Activated CD8-positive, alpha-beta memory T cell treated with anti-CD3 and anti-CD28 coated beads, Interleukin-2, amount 50 U/mL, for 4 hours (primary cell): ENCODE measurements at regions not wholly inside any gene's neighbourhood (a gene's known extent, or its start where the extent isn't known, plus 50 kb on each side); places are given as distances from the start of the nearest gene placed in this dataset.

Experiments used
- DNase-seq: peaks from one replicate; pipeline ENCODE4 v3.0.0-alpha.2; 2020

GRCh38 chr11:128212324-128212723 is 375.0 kb downstream of the ETS1 start:
- no peak for DNase-seq

DNA sequence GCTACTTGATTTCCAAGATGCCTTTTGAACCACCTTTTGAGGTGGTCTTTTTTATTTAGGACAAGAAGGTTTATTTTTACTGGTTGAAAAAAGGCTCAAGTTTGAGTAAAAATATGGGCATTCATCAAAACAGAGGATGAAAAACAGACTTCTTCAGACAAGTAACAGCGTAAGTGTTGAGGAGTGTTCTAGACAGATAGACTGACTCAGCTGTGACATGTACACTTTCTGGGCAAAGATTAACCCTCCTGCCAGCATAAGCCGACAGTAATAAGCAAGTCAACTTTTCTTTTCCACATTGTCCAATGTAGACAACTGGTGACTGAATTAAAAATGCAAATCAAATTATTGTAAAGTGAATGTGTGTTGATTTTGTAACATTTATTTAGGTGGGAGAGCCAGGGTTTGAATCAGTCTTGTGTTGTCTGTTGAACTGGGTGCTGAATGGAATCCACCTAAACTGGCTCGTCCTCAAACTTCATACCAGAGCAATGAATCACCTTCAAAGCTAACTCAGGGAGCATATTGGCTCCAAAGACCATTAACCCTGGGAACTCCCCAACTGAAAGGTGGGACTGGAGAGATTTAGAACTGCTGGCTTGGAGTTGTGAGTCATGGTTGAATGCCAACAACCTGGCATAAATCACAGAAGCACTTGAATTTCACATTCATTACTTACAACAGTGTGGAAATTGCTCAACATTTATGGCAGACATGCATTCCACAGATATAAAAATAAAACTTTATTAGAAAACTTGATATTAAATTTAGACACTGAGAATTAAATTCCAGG is 377.0 kb downstream of the ETS1 start:
- DNase-seq, result no peak

- no peak for DNase-seq
Measured at GRCh38 chr11:128209138-128209435, 378.3 kb downstream of the ETS1 start.

GRCh38 chr11:128208329-128209137 is 378.8 kb downstream of the ETS1 start:
- no peak for DNase-seq

DNA sequence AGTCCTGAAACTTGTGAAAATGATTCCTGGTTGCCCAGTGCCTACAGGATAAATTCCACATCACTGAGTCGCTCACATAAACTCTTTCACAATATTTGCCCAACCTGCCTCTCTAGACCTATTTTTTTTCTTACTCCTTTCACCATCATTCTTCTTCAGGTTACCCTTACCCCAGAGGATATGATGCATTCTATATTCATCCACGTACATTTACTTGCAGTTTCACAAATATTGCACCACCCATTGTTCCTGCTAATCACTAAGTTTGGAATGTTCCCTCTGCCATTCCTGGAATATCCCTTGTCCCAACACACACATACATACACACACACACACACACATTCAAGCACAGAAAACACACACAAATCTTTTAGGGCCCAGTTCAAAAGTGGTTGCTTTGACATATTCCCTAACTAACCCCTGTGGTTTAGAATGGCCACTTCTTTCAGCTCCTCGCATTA is 379.5 kb downstream of the ETS1 start:
- DNase-seq, result no peak

- DNase-seq, result no peak
Measured at GRCh38 chr11:128206461-128206860, 380.9 kb downstream of the ETS1 start.

- DNase-seq, result no peak
Measured at GRCh38 chr11:128205796-128206195, 381.6 kb downstream of the ETS1 start.

DNA sequence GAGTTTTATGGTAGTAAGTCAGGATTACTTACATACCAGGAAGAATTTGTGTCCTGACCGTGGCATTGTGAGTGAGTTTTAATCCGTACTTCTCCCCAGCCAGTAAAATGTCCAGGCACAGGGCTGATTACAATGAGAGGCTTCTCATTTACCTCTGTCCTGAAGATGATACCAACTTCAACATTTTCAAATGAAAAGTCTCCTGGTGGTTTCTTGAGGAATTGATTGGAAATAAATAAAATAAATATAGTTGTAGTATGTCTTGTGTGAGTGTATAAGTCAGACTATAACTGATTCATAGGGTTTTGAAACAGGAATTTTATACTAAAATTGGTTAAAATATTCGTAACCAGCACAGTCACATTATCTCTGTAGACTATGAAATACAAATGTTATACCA is 382.5 kb downstream of the ETS1 start:
- DNase-seq, result no peak

DNA sequence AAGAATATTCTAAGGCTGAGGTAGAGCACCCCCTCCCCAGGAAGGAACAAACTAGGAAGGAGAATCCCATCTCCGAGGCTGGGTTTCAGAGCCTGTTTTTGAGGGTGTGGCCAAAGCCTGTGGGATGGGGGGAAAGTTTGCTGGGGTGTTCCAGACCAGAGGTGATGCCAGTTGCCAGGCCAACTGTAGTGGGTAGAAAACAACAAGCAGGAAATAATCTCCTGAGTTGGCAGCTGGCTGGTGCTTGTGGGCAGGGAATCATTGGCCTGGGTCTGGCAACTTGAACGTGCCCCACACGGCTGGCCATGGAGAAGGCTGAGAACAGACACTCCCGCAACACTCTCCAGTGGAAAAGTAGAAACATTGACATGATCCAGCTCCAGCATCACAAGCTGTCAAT is 385.6 kb downstream of the ETS1 start:
- no peak for DNase-seq

DNA sequence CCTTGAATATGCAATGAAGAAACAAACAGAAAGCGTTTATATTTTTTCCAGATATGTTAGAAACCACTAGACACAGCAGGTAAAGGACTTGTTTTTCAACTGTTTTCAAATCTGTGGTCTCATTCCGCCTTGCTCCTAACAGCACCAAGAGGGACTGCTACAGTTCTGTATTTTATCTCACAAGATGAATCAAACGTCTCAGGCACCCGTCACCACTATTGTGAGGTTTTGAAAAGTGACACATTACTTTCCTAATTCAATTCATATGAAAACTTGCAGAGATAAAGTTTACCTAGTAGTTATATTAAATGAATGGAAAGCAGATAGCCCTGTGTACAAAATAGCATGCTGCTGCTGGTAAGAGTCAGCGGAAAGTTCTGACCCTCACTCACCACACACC is 386.3 kb downstream of the ETS1 start:
- no peak for DNase-seq

DNA sequence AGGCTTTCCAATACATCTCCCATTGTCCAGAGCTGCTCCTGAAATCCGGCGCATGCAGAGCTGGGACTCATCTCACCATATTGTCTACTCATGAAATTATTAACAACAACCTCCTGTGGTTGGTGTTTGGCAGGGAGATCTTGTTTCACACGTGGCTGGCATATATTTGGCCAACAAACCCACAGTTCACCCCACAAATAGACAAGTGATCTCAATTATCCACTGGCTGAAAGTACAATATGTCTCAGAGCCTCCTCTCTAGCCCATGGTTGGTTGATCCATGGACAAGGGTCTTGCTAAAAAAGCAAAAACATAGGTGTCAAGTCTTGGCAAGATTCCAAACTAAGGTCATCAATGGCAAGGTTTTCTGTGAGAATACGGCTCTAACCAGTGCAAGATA is 386.9 kb downstream of the ETS1 start:
- DNase-seq, result no peak

DNA sequence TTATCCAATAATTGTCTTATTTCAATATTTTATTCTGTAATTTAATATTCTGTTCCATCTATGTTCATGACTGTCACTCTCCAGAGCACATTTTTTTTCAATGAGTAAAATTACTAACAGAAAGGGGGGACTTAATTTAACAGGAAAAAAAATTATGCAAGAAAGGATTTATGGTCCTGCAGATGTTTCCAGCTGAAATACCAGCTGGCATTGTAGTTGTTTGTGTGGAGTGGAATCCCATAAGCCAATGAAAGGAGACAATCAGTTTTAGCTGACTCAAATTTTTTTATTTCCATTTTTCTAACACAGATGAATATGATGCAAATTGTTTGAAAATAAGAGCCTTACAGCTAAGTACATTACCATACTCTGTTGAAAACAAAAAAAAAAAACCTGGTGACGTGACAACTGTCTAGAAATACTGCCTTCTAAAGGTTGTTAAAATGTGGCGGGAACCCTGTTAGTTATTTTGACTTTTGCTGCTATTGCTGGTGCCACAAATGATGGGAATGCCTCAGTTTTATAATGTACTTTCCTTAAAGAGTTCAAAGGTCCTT is 389.1 kb downstream of the ETS1 start:
- no peak for DNase-seq

- no peak for DNase-seq
Measured at GRCh38 chr11:128196235-128196634, 391.1 kb downstream of the ETS1 start.

GRCh38 chr11:128195756-128196155 is 391.6 kb downstream of the ETS1 start:
- no peak for DNase-seq

GRCh38 chr11:128195057-128195751 is 392.2 kb downstream of the ETS1 start:
- peak; percentile 23 for DNase-seq

DNA sequence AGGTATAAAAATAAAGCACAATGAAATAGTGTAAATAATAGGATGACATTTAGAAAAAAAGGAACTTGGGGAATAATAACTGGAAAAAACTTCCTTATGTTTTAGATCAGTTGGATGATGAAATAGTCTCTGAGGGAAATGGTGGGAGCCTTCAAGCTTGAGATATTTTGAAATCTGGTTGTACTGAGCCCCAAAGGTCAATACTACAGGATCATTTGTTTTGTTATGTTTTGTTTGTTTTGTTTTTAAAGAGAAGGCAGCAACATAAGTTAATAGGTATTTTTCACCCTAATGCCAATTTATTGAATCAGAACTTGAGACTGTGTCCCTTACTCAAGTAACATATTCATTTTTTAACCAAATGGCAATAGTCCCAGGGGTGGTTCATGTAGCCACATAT is 393.1 kb downstream of the ETS1 start:
- no peak for DNase-seq

- DNase-seq, result no peak
Measured at GRCh38 chr11:128193615-128194014, 393.7 kb downstream of the ETS1 start.

DNA sequence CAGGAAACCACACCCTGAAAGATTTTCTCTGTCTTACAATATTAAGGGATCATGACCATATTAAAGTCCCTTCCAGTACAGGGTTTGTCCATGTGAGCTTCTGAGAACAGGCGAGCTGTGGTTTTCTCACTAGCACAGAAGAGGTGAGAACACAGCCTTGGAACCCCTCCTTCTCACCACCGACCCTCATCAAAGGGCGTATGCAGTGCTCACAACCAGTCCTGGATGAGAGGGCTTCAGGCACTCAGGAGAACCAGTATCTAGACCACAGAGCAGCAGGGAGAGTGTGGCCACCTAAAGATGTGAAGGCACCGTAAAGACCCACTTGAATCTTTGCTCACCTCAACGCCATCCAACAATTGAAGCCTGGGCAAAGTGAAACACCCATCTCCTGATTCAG is 397.0 kb downstream of the ETS1 start:
- DNase-seq, result no peak

DNA sequence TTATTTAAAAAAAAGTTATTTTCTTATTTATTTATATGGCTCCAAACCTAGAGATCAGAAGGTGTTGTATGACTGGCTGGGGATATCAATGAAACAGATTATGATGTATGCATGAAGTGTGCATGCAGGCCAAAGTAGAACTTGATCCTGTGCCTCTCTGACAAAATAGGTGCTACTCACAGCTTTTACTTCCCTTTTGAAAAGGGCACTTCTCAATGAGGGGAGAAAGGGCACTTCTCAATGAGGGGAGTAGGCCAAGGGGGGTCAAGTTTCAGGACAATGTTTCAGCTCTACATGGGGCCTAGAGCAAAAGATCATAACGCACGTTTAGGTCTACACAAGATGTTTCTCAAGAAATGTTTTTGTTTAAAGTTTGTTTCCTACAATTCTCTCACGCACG is 397.5 kb downstream of the ETS1 start:
- no peak for DNase-seq

GRCh38 chr11:128188346-128189004 is 398.9 kb downstream of the ETS1 start:
- no peak for DNase-seq

DNA sequence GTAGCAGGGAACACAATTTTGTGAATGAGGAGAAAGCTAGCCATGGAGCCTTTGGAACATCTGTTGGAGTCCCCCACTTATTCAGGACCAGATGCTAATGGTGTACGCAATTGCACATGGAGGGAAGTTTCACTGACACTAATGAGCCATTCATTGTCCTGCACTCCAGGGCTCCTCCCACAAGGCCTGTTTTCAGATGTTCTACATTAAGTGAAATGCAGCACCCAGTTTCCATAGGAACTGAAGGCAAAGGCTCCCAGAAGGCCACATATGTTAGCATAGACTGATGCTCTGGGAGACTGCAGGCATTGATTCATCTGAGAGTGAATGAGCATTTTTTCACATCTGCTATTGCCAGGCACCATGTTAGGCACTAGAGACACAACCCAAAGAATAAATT is 399.5 kb downstream of the ETS1 start:
- no peak for DNase-seq

- no peak for DNase-seq
Measured at GRCh38 chr11:128187377-128187776, 400.0 kb downstream of the ETS1 start.

GRCh38 chr11:128184981-128185380 is 402.4 kb downstream of the ETS1 start:
- DNase-seq, result no peak
